Activated CD8-positive, alpha-beta T cell treated with anti-CD3 and anti-CD28 coated beads, Interleukin-2, amount 10 ng/mL, durations not matched to agents 7 days and 5 days (primary cell): ENCODE measurements at regions not wholly inside any gene's neighbourhood (a gene's known extent, or its start where the extent isn't known, plus 50 kb on each side); places are given as distances from the start of the nearest gene placed in this dataset.
"Not testable (repeated sequence)": the region's sequence is repeated elsewhere in the genome, so short reads cannot be mapped to it uniquely, and the experiment has no call there.

Experiments used
- ATAC-seq: fragments of 150-1000 bp; cut with Tn5 transposase; one replicate; pipeline ENCODE4 v1.10.0; 2021; ENCODE audit warnings: moderate library complexity
- CTCF ChIA-PET: fragments of 350-600 bp; sonication (Branson Sonifier 250); formaldehyde crosslinking; loops from one replicate; lab custom pipeline; 2021; ENCODE audit warnings: antibody characterized with exemption; lab: Charles Lee
- POLR2A ChIA-PET: fragments of 350-600 bp; sonication (Branson Sonifier 250); formaldehyde crosslinking; loops from one replicate; lab custom pipeline; 2021; ENCODE audit warnings: antibody characterized with exemption; lab: Charles Lee
- DNase-seq: peaks from one replicate; pipeline ENCODE4 v3.0.0-alpha.2; 2020
- H3K27ac Mint-ChIP-seq: one replicate; pipeline ENCODE4 v1.8.0; 2021; ENCODE audit warnings: mild to moderate bottlenecking, mixed read lengths
- H3K27me3 Mint-ChIP-seq: one replicate; pipeline ENCODE4 v1.8.0; 2021; ENCODE audit warnings: low read depth, mixed read lengths
- H3K36me3 Mint-ChIP-seq: one replicate; pipeline ENCODE4 v1.8.0; 2021; ENCODE audit warnings: low read depth, mixed read lengths
- H3K4me1 Mint-ChIP-seq: one replicate; pipeline ENCODE4 v1.8.0; 2021; ENCODE audit warnings: low read depth, mixed read lengths
- H3K4me3 Mint-ChIP-seq: one replicate; pipeline ENCODE4 v1.8.0; 2021; ENCODE audit warnings: mild to moderate bottlenecking, mixed read lengths
- H3K9me3 Mint-ChIP-seq: one replicate; pipeline ENCODE4 v1.8.0; 2022; ENCODE audit warnings: mixed read lengths; ENCODE audit not compliant: insufficient read depth

GRCh38 chr10:2030046-2030445 is 292.7 kb upstream of the ADARB2 start:
- H3K36me3 Mint-ChIP-seq: no peaks in the 10 kb centered on the region
- ChIA-PET POLR2A (no interaction called here), CTCF (no interaction called here)
- ATAC-seq: no peak
- no peak overlapping the region for H3K27ac Mint-ChIP-seq
- DNase-seq: no peak
- no peak overlapping the region for H3K4me3 Mint-ChIP-seq
- H3K27me3 Mint-ChIP-seq: peaks cover 2% of the 10 kb centered on the region
- H3K9me3 Mint-ChIP-seq: no peaks in the 10 kb centered on the region
- H3K4me1 Mint-ChIP-seq: no peaks in the 10 kb centered on the region

GRCh38 chr10:2026936-2027335 is 289.6 kb upstream of the ADARB2 start:
- CTCF ChIA-PET: no interaction called here
- no peak for DNase-seq
- H3K27ac Mint-ChIP-seq: no peak overlapping the region

DNA sequence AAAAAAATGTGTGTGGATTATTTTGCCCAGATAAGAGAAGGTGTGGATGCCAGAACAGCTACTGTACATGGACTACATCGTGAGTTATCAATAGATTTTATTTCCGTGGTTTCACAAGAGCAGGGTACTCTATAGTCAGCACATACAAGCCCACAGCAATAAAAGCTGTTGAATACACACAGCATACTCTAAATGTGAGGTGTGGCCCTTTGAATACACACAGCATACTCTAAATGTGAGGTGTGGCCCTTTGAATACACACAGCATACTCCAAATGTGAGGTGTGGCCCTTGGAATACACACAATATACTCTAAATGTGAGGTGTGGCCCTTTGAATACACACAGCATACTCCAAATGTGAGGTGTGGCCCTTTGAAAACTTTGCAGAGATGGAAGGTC is 287.4 kb upstream of the ADARB2 start:
- ATAC-seq, H3K4me1 Mint-ChIP-seq, H3K27me3 Mint-ChIP-seq, H3K4me3 Mint-ChIP-seq, CTCF ChIA-PET, H3K9me3 Mint-ChIP-seq, POLR2A ChIA-PET, DNase-seq, H3K27ac Mint-ChIP-seq, H3K36me3 Mint-ChIP-seq: not testable (repeated sequence)

More at GRCh38 chr10:2026936-2027335, 289.6 kb upstream of the ADARB2 start:
- Mint-ChIP-seq H3K4me3 (no peak overlapping the region), H3K27me3 (peaks cover 2% of the 10 kb centered on the region), H3K9me3 (no peaks in the 10 kb centered on the region), H3K4me1 (no peaks in the 10 kb centered on the region), H3K36me3 (no peaks in the 10 kb centered on the region)
- POLR2A ChIA-PET: no interaction called here
- no peak for ATAC-seq

- Mint-ChIP-seq H3K36me3 (no peaks in the 10 kb centered on the region), H3K4me3 (no peak overlapping the region), H3K27me3 (no peaks in the 10 kb centered on the region), H3K9me3 (no peaks in the 10 kb centered on the region), H3K27ac (no peak overlapping the region), H3K4me1 (no peaks in the 10 kb centered on the region)
- ATAC-seq (no peak), DNase-seq (no peak)
- ChIA-PET CTCF (no interaction called here), POLR2A (no interaction called here)
Measured at GRCh38 chr10:2023687-2024086, 286.4 kb upstream of the ADARB2 start.

- H3K27ac Mint-ChIP-seq: no peak overlapping the region
- ChIA-PET POLR2A (no interaction called here), CTCF (no interaction called here)
- H3K27me3 Mint-ChIP-seq: no peaks in the 10 kb centered on the region
- H3K9me3 Mint-ChIP-seq: no peaks in the 10 kb centered on the region
- no peak overlapping the region for H3K4me3 Mint-ChIP-seq
- ATAC-seq: no peak
- H3K4me1 Mint-ChIP-seq: no peaks in the 10 kb centered on the region
- no peaks in the 10 kb centered on the region for H3K36me3 Mint-ChIP-seq
- DNase-seq: no peak
Measured at GRCh38 chr10:2022401-2022800, 285.1 kb upstream of the ADARB2 start.

DNA sequence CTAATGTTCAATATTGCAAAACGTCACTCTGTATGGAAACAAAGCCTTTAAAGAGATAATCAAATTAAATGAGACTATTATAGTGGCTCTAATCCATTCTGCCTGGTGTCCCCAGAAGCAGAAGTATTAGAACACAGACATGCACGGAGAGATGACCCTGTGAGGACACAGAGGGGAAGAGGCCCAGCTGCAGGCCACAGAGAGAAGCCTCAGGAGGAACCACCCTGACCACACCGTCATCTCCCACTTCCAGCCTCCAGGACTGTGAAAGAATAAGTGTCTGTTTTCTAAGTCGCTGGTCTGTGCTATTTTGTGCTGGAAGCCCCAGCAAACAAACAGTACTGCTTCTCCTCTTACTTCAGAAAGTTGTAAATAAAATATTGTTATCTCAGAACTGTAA is 283.5 kb upstream of the ADARB2 start:
- no peak for DNase-seq
- no peak overlapping the region for H3K4me3 Mint-ChIP-seq

DNA sequence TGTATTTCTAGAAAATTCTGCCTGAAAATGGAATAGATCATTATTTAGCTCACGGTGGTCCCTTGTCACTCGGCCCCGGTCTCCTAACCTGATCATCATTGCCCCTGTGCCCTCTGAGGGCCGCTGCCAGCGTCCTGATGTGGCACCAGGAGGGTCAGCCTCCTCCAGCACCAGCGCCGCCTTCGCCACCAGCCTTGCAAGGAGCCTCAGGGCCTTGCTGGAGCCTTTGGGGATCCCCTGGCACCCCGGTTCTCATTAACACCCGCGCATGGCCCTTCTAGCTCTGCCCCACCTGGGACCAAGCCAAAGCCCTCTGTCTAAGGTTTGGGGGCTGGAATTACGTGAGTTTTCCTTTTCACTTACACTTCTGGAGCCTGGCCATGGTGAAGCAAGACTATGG is 282.5 kb upstream of the ADARB2 start:
- no peaks in the 10 kb centered on the region for H3K27me3 Mint-ChIP-seq
- CTCF ChIA-PET: no interaction called here

More for the DNA sequence above, 283.5 kb upstream of the ADARB2 start:
- CTCF ChIA-PET: no interaction called here
- no peaks in the 10 kb centered on the region for H3K9me3 Mint-ChIP-seq
- no peak for ATAC-seq
- H3K36me3 Mint-ChIP-seq: no peaks in the 10 kb centered on the region
- POLR2A ChIA-PET: no interaction called here
- no peaks in the 10 kb centered on the region for H3K27me3 Mint-ChIP-seq
- H3K27ac Mint-ChIP-seq: no peak overlapping the region
- no peaks in the 10 kb centered on the region for H3K4me1 Mint-ChIP-seq

GRCh38 chr10:2019281-2019680 is 282.0 kb upstream of the ADARB2 start:
- ChIA-PET CTCF (no interaction called here), POLR2A (no interaction called here)
- Mint-ChIP-seq H3K4me1 (no peaks in the 10 kb centered on the region), H3K27me3 (no peaks in the 10 kb centered on the region), H3K4me3 (no peak overlapping the region), H3K36me3 (no peaks in the 10 kb centered on the region), H3K9me3 (no peaks in the 10 kb centered on the region), H3K27ac (no peak overlapping the region)
- DNase-seq (no peak), ATAC-seq (no peak)

More for the DNA sequence above, 282.5 kb upstream of the ADARB2 start:
- ATAC-seq: no peak
- POLR2A ChIA-PET: no interaction called here
- no peak for DNase-seq
- no peaks in the 10 kb centered on the region for H3K9me3 Mint-ChIP-seq
- H3K36me3 Mint-ChIP-seq: no peaks in the 10 kb centered on the region
- no peak overlapping the region for H3K4me3 Mint-ChIP-seq
- H3K4me1 Mint-ChIP-seq: no peaks in the 10 kb centered on the region
- no peak overlapping the region for H3K27ac Mint-ChIP-seq

- no peaks in the 10 kb centered on the region for H3K9me3 Mint-ChIP-seq
- no peak overlapping the region for H3K4me3 Mint-ChIP-seq
- H3K27me3 Mint-ChIP-seq: no peaks in the 10 kb centered on the region
- POLR2A ChIA-PET: no interaction called here
- DNase-seq (no peak), ATAC-seq (no peak)
- no peak overlapping the region for H3K27ac Mint-ChIP-seq
- no peaks in the 10 kb centered on the region for H3K4me1 Mint-ChIP-seq
- no peaks in the 10 kb centered on the region for H3K36me3 Mint-ChIP-seq
- CTCF ChIA-PET: no interaction called here
Measured at GRCh38 chr10:2014541-2014940, 277.2 kb upstream of the ADARB2 start.

DNA sequence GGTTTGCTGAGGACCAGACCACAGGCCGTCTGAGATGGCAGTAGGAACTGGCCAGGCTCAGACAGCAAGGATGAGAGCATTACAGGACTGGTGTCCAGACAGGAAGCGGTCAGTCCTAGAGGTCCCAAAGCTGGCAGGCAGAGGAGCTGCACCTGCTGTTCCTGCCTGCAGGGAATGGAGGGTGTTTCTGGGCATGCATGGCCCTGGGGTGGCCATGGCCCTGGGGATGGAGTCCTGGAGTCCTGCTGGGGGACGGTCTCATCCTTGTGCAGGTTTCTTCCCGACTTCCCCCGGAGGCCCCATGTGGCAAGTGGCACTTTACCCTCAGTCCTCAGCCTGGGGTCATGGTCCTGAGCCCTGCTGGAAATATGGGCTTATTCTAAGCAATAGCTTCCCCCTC is 274.9 kb upstream of the ADARB2 start:
- DNase-seq: no peak
- no peaks in the 10 kb centered on the region for H3K9me3 Mint-ChIP-seq
- no peak overlapping the region for H3K27ac Mint-ChIP-seq
- no peak for ATAC-seq
- ChIA-PET CTCF (no interaction called here), POLR2A (no interaction called here)
- H3K4me1 Mint-ChIP-seq: no peaks in the 10 kb centered on the region
- H3K27me3 Mint-ChIP-seq: no peaks in the 10 kb centered on the region
- no peaks in the 10 kb centered on the region for H3K36me3 Mint-ChIP-seq
- no peak overlapping the region for H3K4me3 Mint-ChIP-seq

- DNase-seq: no peak
- Mint-ChIP-seq H3K9me3 (no peaks in the 10 kb centered on the region), H3K36me3 (no peaks in the 10 kb centered on the region), H3K4me1 (no peaks in the 10 kb centered on the region), H3K27me3 (no peaks in the 10 kb centered on the region), H3K27ac (no peak overlapping the region), H3K4me3 (no peak overlapping the region)
- ChIA-PET CTCF (no interaction called here), POLR2A (no interaction called here)
- no peak for ATAC-seq
Measured at GRCh38 chr10:2011106-2011716, 273.9 kb upstream of the ADARB2 start.

DNA sequence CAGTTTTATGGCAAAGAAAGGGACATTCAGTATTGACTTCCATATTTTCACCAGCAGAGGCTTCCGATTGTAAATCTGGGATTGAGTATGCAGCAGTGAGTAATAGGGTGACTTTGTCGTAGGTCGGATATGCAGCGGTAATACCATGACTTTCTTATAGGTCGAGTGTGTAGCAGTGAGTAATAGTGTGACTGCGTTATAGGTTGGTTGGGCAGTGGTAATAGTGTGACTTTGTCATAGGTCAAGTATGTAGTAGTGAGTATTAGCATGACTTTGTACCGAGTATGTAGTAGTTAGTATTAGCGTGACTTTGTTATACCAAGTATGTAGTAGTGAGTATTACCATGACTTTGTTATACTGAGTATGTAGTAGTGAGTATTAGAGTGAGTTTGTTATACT is 268.2 kb upstream of the ADARB2 start:
- ATAC-seq (no peak), DNase-seq (no peak)
- Mint-ChIP-seq H3K9me3 (no peaks in the 10 kb centered on the region), H3K27ac (no peak overlapping the region), H3K27me3 (no peaks in the 10 kb centered on the region), H3K4me3 (no peak overlapping the region), H3K36me3 (no peaks in the 10 kb centered on the region), H3K4me1 (no peaks in the 10 kb centered on the region)
- CTCF ChIA-PET: no interaction called here
- POLR2A ChIA-PET: no interaction called here

- no peak for ATAC-seq
- CTCF ChIA-PET: no interaction called here
- no peak overlapping the region for H3K27ac Mint-ChIP-seq
Measured at GRCh38 chr10:1992930-1993329, 255.6 kb upstream of the ADARB2 start.

More at GRCh38 chr10:1992930-1993329, 255.6 kb upstream of the ADARB2 start:
- no peak overlapping the region for H3K4me3 Mint-ChIP-seq
- H3K4me1 Mint-ChIP-seq: no peaks in the 10 kb centered on the region
- H3K27me3 Mint-ChIP-seq: no peaks in the 10 kb centered on the region
- no peaks in the 10 kb centered on the region for H3K36me3 Mint-ChIP-seq
- DNase-seq: no peak
- POLR2A ChIA-PET: no interaction called here
- no peaks in the 10 kb centered on the region for H3K9me3 Mint-ChIP-seq
